GOT3 (cell line): ENCODE measurements at regions not wholly inside any gene's neighbourhood (a gene's known extent, or its start where the extent isn't known, plus 50 kb on each side); places are given as distances from the start of the nearest gene placed in this dataset.
"Not testable (repeated sequence)": the region's sequence is repeated elsewhere in the genome, so short reads cannot be mapped to it uniquely, and the experiment has no call there.

Experiments
- DNase-seq: peaks from one replicate; lab custom pipeline; 2025; ENCODE audit warnings: mixed read lengths; lab: John Stamatoyannopoulos, UW

- DNase-seq = no peak
Measured at GRCh38 chr1:181259026-181259745, 170.7 kb downstream of the IER5 start.

- no peak for DNase-seq
Measured at GRCh38 chr1:181260271-181260670, 171.8 kb downstream of the IER5 start.

GRCh38 chr1:181260994-181261393, 172.5 kb downstream of the IER5 start:
- no peak for DNase-seq

- no peak for DNase-seq
Measured at GRCh38 chr1:181262069-181262468, 173.6 kb downstream of the IER5 start.

GRCh38 chr1:181263444-181263843, 174.9 kb downstream of the IER5 start:
- no peak for DNase-seq

GRCh38 chr1:181264821-181265220, 176.3 kb downstream of the IER5 start:
- no peak for DNase-seq

GRCh38 chr1:181284978-181285377, 196.5 kb downstream of the IER5 start:
- no peak for DNase-seq

- DNase-seq = no peak
Measured at GRCh38 chr1:181295217-181295616, 188.1 kb upstream of the CACNA1E start.

- DNase-seq = no peak
Measured at GRCh38 chr1:181296180-181296579, 187.1 kb upstream of the CACNA1E start.

- DNase-seq = no peak
Measured at GRCh38 chr1:181308098-181308497, 175.2 kb upstream of the CACNA1E start.

- DNase-seq = no peak
Measured at GRCh38 chr1:181310560-181310959, 172.8 kb upstream of the CACNA1E start.

- no peak for DNase-seq
Measured at GRCh38 chr1:181312946-181313345, 170.4 kb upstream of the CACNA1E start.

- DNase-seq = no peak
Measured at GRCh38 chr1:181313466-181313865, 169.9 kb upstream of the CACNA1E start.

GRCh38 chr1:181314010-181314409, 169.3 kb upstream of the CACNA1E start:
- DNase-seq = no peak

- no peak for DNase-seq
Measured at GRCh38 chr1:181314959-181315358, 168.4 kb upstream of the CACNA1E start.

- DNase-seq = no peak
Measured at GRCh38 chr1:181317261-181317930, 165.9 kb upstream of the CACNA1E start.

- DNase-seq = no peak
Measured at GRCh38 chr1:181318022-181318857, 165.1 kb upstream of the CACNA1E start.

GRCh38 chr1:181318858-181319235, 164.5 kb upstream of the CACNA1E start:
- DNase-seq = no peak

- no peak for DNase-seq
Measured at GRCh38 chr1:181319907-181320306, 163.4 kb upstream of the CACNA1E start.

- DNase-seq = no peak
Measured at GRCh38 chr1:181324797-181325616, 158.3 kb upstream of the CACNA1E start.

- DNase-seq = not testable (repeated sequence)
Measured at GRCh38 chr1:181325765-181326164, 157.6 kb upstream of the CACNA1E start.

- DNase-seq = no peak
Measured at GRCh38 chr1:181326348-181326747, 157.0 kb upstream of the CACNA1E start.
